PC-3 (cell line): ENCODE measurements at regions not wholly inside any gene's neighbourhood (a gene's known extent, or its start where the extent isn't known, plus 50 kb on each side); places are given as distances from the start of the nearest gene placed in this dataset.

Experiments used
- CTCF ChIP-seq: fragments of 300-600 bp; sonication (generic); conservative IDR thresholded peaks from 2 replicates; pipeline ENCODE4 v1.5.1; 2017; ENCODE audit warnings: antibody characterized with exemption, low read depth, mild to moderate bottlenecking, low read length
- EZH2 ChIP-seq: fragments of 300-600 bp; sonication (generic); IDR thresholded peaks from one replicate; pipeline ENCODE4 v1.6.1; 2017; ENCODE audit warnings: antibody characterized with exemption, mild to moderate bottlenecking, low read length; ENCODE audit not compliant: unreplicated experiment
- EZH2phosphoT487 ChIP-seq: fragments of 300-600 bp; sonication (generic); IDR thresholded peaks from 2 replicates; pipeline ENCODE4 v1.6.1; 2018; ENCODE audit warnings: mild to moderate bottlenecking, antibody characterized with exemption, low read length, borderline replicate concordance

DNA sequence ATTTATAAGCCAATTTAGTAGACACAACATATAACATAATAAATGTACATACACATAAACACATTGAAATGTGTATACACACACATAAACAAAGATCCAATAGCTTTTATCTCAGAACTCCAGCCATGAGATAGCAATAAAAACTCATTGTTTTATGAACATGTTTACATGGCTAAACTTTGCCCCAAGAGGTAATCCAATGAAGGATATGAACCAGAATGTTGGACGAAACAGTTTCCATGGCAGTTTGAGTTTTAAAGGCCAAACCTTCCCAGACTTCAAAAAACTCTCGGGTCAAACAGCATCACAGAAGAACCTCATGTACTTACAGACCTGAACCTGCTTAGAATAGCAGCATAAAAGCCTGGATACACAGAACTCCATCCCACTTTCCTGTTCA lies 97.2 kb upstream of the WDR75 start:
- no peak for TF ChIP-seq CTCF
- no peak for TF ChIP-seq EZH2phosphoT487
- TF ChIP-seq EZH2: no peak
